GM23338 (cell line): ENCODE measurements at regions not wholly inside any gene's neighbourhood (a gene's known extent, or its start where the extent isn't known, plus 50 kb on each side); places are given as distances from the start of the nearest gene placed in this dataset.

Experiments
- EZH2 ChIP-seq: fragments of 200-600 bp; sonication (generic); IDR thresholded peaks from one replicate; pipeline ENCODE4 v1.8.0; 2017; ENCODE audit warnings: antibody characterized with exemption, mild to moderate bottlenecking, low read depth; ENCODE audit not compliant: unreplicated experiment
- POLR2AphosphoS5 ChIP-seq: IDR thresholded peaks from 2 replicates; pipeline ENCODE4 v1.6.1; 2016; ENCODE audit warnings: antibody characterized with exemption, low read depth
- TF ChIP-seq, protein P1 (sequence below), 2 experiments: fragments of 200-600 bp in 1 of 2; sonication (generic) in 1 of 2; conservative IDR thresholded peaks; 2 replicates each; pipeline versions ENCODE4 v1.5.1 to v1.6.1; 2016 to 2017; ENCODE audit warnings: antibody characterized with exemption in 2 of 2, low read depth in 2 of 2, mild to moderate bottlenecking in 2 of 2, moderate library complexity in 1 of 2

DNA sequence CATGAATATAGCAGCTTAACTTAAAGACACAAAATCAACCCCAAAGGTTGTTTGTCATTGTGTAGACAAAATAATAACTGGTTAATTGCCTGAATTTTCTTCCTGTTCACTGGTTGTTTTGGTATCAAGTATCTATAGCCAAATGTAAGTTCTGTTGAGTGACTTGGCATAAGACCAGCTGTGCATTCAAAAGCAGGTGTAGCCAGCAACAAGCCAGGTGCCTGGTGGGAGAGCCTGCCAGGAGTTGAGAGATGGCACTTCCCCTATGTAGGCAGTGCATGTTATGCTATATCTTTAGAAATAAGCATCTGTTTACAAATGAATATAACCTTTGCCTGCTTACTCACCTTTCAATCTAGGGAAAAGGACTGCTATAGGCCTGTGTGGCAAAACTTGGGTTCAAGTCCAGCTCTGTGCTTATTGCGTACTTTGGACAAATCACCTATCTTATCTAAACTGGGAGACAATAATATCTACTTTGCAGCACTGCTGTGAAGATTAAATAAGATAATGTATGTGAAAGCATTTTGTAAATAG is 84.9 kb upstream of the TBL1XR1 start:
- TF ChIP-seq POLR2AphosphoS5 (no peak), EZH2 (no peak)
- TF ChIP-seq, protein P1, sequence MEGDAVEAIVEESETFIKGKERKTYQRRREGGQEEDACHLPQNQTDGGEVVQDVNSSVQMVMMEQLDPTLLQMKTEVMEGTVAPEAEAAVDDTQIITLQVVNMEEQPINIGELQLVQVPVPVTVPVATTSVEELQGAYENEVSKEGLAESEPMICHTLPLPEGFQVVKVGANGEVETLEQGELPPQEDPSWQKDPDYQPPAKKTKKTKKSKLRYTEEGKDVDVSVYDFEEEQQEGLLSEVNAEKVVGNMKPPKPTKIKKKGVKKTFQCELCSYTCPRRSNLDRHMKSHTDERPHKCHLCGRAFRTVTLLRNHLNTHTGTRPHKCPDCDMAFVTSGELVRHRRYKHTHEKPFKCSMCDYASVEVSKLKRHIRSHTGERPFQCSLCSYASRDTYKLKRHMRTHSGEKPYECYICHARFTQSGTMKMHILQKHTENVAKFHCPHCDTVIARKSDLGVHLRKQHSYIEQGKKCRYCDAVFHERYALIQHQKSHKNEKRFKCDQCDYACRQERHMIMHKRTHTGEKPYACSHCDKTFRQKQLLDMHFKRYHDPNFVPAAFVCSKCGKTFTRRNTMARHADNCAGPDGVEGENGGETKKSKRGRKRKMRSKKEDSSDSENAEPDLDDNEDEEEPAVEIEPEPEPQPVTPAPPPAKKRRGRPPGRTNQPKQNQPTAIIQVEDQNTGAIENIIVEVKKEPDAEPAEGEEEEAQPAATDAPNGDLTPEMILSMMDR (conservative IDR thresholded peaks at IDR 0.05; ENCODE audit: low read depth in 2 of 2), result no peak
